ENCODE measurements at regions not wholly inside any gene's neighbourhood (a gene's known extent, or its start where the extent isn't known, plus 50 kb on each side); places are given as distances from the start of the nearest gene placed in this dataset.

DNA sequence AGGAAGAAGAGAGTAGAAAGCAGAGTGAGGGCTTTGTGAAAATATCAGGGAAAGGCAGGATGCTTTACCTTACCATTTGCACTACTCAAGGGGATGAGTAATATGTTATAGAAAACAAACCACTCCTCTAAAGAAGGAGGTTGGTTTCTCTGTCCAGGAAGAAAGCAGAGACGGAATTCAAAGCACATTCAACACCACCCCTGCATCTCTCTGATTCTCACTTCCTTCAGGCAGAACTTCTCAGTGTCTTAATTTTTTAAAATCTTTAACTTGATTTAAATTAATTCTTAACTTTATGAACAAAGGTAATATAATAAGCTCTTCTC lies 82.4 kb downstream of the NR2F2 start:
- TF ChIP-seq, protein P1, sequence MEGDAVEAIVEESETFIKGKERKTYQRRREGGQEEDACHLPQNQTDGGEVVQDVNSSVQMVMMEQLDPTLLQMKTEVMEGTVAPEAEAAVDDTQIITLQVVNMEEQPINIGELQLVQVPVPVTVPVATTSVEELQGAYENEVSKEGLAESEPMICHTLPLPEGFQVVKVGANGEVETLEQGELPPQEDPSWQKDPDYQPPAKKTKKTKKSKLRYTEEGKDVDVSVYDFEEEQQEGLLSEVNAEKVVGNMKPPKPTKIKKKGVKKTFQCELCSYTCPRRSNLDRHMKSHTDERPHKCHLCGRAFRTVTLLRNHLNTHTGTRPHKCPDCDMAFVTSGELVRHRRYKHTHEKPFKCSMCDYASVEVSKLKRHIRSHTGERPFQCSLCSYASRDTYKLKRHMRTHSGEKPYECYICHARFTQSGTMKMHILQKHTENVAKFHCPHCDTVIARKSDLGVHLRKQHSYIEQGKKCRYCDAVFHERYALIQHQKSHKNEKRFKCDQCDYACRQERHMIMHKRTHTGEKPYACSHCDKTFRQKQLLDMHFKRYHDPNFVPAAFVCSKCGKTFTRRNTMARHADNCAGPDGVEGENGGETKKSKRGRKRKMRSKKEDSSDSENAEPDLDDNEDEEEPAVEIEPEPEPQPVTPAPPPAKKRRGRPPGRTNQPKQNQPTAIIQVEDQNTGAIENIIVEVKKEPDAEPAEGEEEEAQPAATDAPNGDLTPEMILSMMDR (IDR thresholded peaks at IDR 0.05; ENCODE audit: low read depth, low read length): no peak
- no peak for TF ChIP-seq EZH2phosphoT487 (IDR thresholded peaks at IDR 0.05; ENCODE audit: low read depth)

Data from OCI-LY3 (cell line).